SK-N-SH treated with all-trans-retinoic acid at 6 μM for 48 hours (cell line): ENCODE measurements at regions not wholly inside any gene's neighbourhood (a gene's known extent, or its start where the extent isn't known, plus 50 kb on each side); places are given as distances from the start of the nearest gene placed in this dataset.

Experiments
- ATAC-seq: fragments of 200-7000 bp; cut with Tn5 transposase; 3 replicates; pipeline ENCODE4 v1.9.1; 2020; ENCODE audit warnings: mild to moderate bottlenecking, moderate library complexity
- ARNTL ChIP-seq: fragments of 450-650 bp; formaldehyde crosslinking; IDR thresholded peaks from 2 replicates; pipeline ENCODE4 v1.5.0; 2020; ENCODE audit warnings: low read depth, mild to moderate bottlenecking, moderate library complexity, borderline replicate concordance
- BACH2 ChIP-seq: fragments of 250-450 bp; sonication (Bioruptor Pico); IDR thresholded peaks from 2 replicates; pipeline ENCODE4 v1.9.0; 2021; ENCODE audit warnings: mild to moderate bottlenecking, borderline replicate concordance
- CSDC2 ChIP-seq: fragments of 250-450 bp; sonication (Bioruptor Pico); IDR thresholded peaks from 2 replicates; pipeline ENCODE4 v1.5.0; 2020; ENCODE audit warnings: mild to moderate bottlenecking, moderate library complexity
- GLIS3 ChIP-seq: fragments of 250-450 bp; sonication (Bioruptor Pico); IDR thresholded peaks from 2 replicates; pipeline ENCODE4 v1.5.0; 2020; ENCODE audit warnings: mild to moderate bottlenecking, moderate library complexity
- ISL1 ChIP-seq: fragments of 250-450 bp; sonication (Bioruptor Pico); IDR thresholded peaks from 2 replicates; pipeline ENCODE4 v2.1.2; 2022; ENCODE audit warnings: mild to moderate bottlenecking, moderate library complexity
- OSR1 ChIP-seq: fragments of 250-450 bp; sonication (Bioruptor Pico); IDR thresholded peaks from 2 replicates; pipeline ENCODE4 v1.8.0; 2022; ENCODE audit warnings: moderate library complexity, mild to moderate bottlenecking, inconsistent platforms
- PPARA ChIP-seq: fragments of 250-450 bp; sonication (Bioruptor Pico); IDR thresholded peaks from 2 replicates; pipeline ENCODE4 v1.5.0; 2020; ENCODE audit warnings: mild to moderate bottlenecking, borderline replicate concordance
- RARB ChIP-seq: fragments of 250-450 bp; sonication (Bioruptor Pico); IDR thresholded peaks from 2 replicates; pipeline ENCODE4 v1.8.0; 2021; ENCODE audit warnings: mild to moderate bottlenecking, moderate library complexity
- SNAI2 ChIP-seq: fragments of 250-450 bp; sonication (Bioruptor Pico); IDR thresholded peaks from 2 replicates; pipeline ENCODE4 v1.5.0; 2020; ENCODE audit warnings: mild to moderate bottlenecking, moderate library complexity
- TCF4 ChIP-seq: fragments of 250-450 bp; sonication (Bioruptor Pico); IDR thresholded peaks from 2 replicates; pipeline ENCODE4 v1.8.0; 2021; ENCODE audit warnings: mild to moderate bottlenecking, moderate library complexity, borderline replicate concordance
- TOX ChIP-seq: fragments of 250-450 bp; sonication (Bioruptor Pico); IDR thresholded peaks from 2 replicates; pipeline ENCODE4 v1.8.0; 2021; ENCODE audit warnings: mild to moderate bottlenecking, moderate library complexity, borderline replicate concordance
- ZC3H10 ChIP-seq: fragments of 250-450 bp; sonication (Bioruptor Pico); IDR thresholded peaks from 2 replicates; pipeline ENCODE4 v1.5.1; 2021; ENCODE audit warnings: mild to moderate bottlenecking, moderate library complexity
- ZFP3 ChIP-seq: fragments of 250-450 bp; sonication (Bioruptor Pico); IDR thresholded peaks from 2 replicates; pipeline ENCODE4 v1.5.0; 2020; ENCODE audit warnings: mild to moderate bottlenecking, moderate library complexity
- ZFP30 ChIP-seq: fragments of 450-650 bp; formaldehyde crosslinking; IDR thresholded peaks from 2 replicates; pipeline ENCODE4 v1.5.0; 2022; ENCODE audit warnings: mild to moderate bottlenecking, moderate library complexity
- ZNF565 ChIP-seq: fragments of 450-650 bp; formaldehyde crosslinking; conservative IDR thresholded peaks from 2 replicates; pipeline ENCODE4 v1.5.0; 2020; ENCODE audit warnings: low read depth, mild to moderate bottlenecking, moderate library complexity
- ZNF8 ChIP-seq: fragments of 450-650 bp; formaldehyde crosslinking; IDR thresholded peaks from 2 replicates; pipeline ENCODE4 v1.5.0; 2020; ENCODE audit warnings: mild to moderate bottlenecking, moderate library complexity
- TF ChIP-seq, protein P1 (sequence below): fragments of 250-450 bp; sonication (Bioruptor Pico); IDR thresholded peaks from 2 replicates; pipeline ENCODE4 v1.8.0; 2021; ENCODE audit warnings: low read depth, mild to moderate bottlenecking, moderate library complexity, borderline replicate concordance
- TF ChIP-seq, protein P2 (sequence below): fragments of 250-450 bp; sonication (Bioruptor Pico); IDR thresholded peaks from 2 replicates; pipeline ENCODE4 v1.5.1; 2021; ENCODE audit warnings: mild to moderate bottlenecking, moderate library complexity
- TF ChIP-seq, protein P3 (sequence below): fragments of 250-450 bp; sonication (Bioruptor Pico); IDR thresholded peaks from 2 replicates; pipeline ENCODE4 v1.5.1; 2020; ENCODE audit warnings: low read depth, mild to moderate bottlenecking, moderate library complexity
- TF ChIP-seq, protein P4 (sequence below): fragments of 250-450 bp; sonication (Bioruptor Pico); IDR thresholded peaks from 2 replicates; pipeline ENCODE4 v1.5.0; 2020; ENCODE audit warnings: mild to moderate bottlenecking, moderate library complexity
- TF ChIP-seq, protein P5 (sequence below): fragments of 250-450 bp; sonication (Bioruptor Pico); IDR thresholded peaks from 2 replicates; pipeline ENCODE4 v1.8.0; 2020; ENCODE audit warnings: mild to moderate bottlenecking, moderate library complexity, borderline replicate concordance

DNA sequence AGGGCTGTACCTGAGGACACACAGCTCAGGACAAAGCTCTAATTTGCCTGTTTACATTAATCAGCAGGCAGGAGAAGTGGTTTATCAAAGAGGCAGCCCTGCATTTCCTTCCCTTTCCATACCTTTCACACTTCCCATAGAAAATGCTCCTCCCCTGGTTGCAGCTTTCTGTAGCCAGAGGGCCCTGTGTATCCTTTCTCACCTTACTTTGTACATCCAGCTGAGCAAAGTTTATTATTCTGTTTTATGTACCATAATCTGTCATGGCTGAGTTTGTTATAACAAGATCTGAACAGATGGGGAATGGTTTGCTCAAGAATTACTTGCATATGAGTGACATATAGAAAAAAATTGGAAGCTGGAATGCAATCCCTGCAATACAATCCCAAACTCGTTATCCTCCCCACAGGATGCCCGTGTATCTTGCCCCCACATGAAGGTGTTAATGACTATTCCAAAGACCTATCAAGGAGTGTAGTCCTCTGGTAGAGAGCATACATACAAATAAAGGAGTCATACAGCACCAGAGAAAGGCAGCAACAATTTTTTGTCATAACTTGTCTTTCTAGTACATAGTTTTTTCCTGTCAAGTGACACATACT, 1025.8 kb upstream of the KLHL29 start:
- no peak for TF ChIP-seq TCF4 (CRISPR knock-in tag)
- no peak for TF ChIP-seq ZNF8 (CRISPR knock-in tag)
- TF ChIP-seq, all 23 proteins: peak for 0
- no peak for ATAC-seq

DNA sequence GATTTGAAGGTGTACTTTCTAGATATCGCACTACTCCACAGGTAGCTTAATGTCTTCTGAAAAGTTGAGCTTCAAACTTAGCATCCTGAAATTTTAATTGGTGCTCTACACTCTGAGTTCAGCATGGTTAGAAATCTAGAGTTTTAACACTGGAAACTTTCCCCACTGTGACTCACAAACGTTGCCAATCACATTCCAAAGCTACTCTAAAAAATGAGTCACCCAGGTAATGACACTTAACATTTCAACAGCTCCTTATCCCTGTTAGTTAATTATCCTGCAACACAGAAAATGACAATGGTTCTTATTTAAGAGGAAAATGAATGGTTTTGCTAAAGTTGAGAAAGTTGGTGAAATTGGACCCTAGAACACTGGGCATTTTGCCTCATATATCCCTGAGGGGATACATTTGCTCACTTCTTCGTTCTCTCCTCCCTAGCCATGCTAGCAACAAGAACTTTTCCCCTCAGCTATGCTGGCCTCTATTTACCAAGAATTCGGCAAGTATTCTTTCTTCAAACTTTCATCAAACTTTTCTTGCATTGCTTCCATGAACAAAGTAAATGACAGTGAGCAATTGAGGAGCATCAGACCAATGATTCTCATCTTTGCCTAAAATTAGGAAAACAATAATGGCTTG, 1024.1 kb upstream of the KLHL29 start:
- TF ChIP-seq, protein P1, sequence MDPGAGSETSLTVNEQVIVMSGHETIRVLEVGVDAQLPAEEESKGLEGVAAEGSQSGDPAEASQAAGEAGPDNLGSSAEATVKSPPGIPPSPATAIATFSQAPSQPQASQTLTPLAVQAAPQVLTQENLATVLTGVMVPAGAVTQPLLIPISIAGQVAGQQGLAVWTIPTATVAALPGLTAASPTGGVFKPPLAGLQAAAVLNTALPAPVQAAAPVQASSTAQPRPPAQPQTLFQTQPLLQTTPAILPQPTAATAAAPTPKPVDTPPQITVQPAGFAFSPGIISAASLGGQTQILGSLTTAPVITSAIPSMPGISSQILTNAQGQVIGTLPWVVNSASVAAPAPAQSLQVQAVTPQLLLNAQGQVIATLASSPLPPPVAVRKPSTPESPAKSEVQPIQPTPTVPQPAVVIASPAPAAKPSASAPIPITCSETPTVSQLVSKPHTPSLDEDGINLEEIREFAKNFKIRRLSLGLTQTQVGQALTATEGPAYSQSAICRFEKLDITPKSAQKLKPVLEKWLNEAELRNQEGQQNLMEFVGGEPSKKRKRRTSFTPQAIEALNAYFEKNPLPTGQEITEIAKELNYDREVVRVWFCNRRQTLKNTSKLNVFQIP (CRISPR knock-in tag), result no peak
- TF ChIP-seq ZFP3, result no peak
- TF ChIP-seq, protein P2, sequence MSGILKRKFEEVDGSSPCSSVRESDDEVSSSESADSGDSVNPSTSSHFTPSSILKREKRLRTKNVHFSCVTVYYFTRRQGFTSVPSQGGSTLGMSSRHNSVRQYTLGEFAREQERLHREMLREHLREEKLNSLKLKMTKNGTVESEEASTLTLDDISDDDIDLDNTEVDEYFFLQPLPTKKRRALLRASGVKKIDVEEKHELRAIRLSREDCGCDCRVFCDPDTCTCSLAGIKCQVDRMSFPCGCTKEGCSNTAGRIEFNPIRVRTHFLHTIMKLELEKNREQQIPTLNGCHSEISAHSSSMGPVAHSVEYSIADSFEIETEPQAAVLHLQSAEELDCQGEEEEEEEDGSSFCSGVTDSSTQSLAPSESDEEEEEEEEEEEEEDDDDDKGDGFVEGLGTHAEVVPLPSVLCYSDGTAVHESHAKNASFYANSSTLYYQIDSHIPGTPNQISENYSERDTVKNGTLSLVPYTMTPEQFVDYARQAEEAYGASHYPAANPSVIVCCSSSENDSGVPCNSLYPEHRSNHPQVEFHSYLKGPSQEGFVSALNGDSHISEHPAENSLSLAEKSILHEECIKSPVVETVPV (CRISPR knock-in tag), result no peak
- no peak for TF ChIP-seq GLIS3 (CRISPR knock-in tag)
- TF ChIP-seq CSDC2, result no peak
- TF ChIP-seq PPARA (CRISPR knock-in tag), result no peak
- no peak for TF ChIP-seq BACH2
- no peak for TF ChIP-seq ZFP30 (CRISPR knock-in tag)
- no peak for TF ChIP-seq SNAI2
- ATAC-seq, result no peak

DNA sequence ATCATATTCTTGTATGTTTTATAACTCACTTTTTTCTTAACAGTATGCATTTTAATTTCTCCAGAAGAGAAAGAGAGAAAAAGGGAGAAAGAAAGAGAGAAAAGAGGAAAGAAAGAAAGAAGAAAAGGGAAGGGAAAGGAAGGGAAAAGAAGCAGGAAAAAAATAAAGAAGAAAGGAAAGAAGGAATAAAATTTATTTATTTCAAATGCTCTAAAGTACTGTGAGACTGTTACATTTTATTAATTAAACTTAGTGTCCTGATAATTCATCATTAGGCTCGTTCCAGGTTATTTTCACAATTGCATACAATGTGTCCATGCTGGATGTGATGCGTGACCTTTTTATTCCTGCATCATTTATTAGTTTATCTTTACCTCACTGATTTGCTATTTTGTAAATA, 1023.4 kb upstream of the KLHL29 start:
- no peak for TF ChIP-seq ARNTL
- no peak for TF ChIP-seq TCF4 (CRISPR knock-in tag)
- TF ChIP-seq, protein P3, sequence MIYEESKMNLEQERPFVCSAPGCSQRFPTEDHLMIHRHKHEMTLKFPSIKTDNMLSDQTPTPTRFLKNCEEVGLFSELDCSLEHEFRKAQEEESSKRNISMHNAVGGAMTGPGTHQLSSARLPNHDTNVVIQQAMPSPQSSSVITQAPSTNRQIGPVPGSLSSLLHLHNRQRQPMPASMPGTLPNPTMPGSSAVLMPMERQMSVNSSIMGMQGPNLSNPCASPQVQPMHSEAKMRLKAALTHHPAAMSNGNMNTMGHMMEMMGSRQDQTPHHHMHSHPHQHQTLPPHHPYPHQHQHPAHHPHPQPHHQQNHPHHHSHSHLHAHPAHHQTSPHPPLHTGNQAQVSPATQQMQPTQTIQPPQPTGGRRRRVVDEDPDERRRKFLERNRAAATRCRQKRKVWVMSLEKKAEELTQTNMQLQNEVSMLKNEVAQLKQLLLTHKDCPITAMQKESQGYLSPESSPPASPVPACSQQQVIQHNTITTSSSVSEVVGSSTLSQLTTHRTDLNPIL, result no peak
- TF ChIP-seq, protein P2 (CRISPR knock-in tag), result no peak
- TF ChIP-seq, protein P4, sequence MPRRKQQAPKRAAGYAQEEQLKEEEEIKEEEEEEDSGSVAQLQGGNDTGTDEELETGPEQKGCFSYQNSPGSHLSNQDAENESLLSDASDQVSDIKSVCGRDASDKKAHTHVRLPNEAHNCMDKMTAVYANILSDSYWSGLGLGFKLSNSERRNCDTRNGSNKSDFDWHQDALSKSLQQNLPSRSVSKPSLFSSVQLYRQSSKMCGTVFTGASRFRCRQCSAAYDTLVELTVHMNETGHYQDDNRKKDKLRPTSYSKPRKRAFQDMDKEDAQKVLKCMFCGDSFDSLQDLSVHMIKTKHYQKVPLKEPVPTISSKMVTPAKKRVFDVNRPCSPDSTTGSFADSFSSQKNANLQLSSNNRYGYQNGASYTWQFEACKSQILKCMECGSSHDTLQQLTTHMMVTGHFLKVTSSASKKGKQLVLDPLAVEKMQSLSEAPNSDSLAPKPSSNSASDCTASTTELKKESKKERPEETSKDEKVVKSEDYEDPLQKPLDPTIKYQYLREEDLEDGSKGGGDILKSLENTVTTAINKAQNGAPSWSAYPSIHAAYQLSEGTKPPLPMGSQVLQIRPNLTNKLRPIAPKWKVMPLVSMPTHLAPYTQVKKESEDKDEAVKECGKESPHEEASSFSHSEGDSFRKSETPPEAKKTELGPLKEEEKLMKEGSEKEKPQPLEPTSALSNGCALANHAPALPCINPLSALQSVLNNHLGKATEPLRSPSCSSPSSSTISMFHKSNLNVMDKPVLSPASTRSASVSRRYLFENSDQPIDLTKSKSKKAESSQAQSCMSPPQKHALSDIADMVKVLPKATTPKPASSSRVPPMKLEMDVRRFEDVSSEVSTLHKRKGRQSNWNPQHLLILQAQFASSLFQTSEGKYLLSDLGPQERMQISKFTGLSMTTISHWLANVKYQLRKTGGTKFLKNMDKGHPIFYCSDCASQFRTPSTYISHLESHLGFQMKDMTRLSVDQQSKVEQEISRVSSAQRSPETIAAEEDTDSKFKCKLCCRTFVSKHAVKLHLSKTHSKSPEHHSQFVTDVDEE (CRISPR knock-in tag), result no peak
- no peak for TF ChIP-seq ZC3H10 (CRISPR knock-in tag)
- no peak for TF ChIP-seq SNAI2
- TF ChIP-seq ZNF565 (CRISPR knock-in tag), result no peak
- no peak for TF ChIP-seq PPARA (CRISPR knock-in tag)
- TF ChIP-seq, protein P5, sequence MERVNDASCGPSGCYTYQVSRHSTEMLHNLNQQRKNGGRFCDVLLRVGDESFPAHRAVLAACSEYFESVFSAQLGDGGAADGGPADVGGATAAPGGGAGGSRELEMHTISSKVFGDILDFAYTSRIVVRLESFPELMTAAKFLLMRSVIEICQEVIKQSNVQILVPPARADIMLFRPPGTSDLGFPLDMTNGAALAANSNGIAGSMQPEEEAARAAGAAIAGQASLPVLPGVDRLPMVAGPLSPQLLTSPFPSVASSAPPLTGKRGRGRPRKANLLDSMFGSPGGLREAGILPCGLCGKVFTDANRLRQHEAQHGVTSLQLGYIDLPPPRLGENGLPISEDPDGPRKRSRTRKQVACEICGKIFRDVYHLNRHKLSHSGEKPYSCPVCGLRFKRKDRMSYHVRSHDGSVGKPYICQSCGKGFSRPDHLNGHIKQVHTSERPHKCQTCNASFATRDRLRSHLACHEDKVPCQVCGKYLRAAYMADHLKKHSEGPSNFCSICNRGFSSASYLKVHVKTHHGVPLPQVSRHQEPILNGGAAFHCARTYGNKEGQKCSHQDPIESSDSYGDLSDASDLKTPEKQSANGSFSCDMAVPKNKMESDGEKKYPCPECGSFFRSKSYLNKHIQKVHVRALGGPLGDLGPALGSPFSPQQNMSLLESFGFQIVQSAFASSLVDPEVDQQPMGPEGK (CRISPR knock-in tag), result no peak
- TF ChIP-seq ISL1 (CRISPR knock-in tag), result no peak
- TF ChIP-seq ZFP30 (CRISPR knock-in tag), result no peak
- no peak for TF ChIP-seq BACH2
- no peak for TF ChIP-seq ZNF8 (CRISPR knock-in tag)
- TF ChIP-seq RARB (CRISPR knock-in tag), result no peak
- no peak for TF ChIP-seq TOX (CRISPR knock-in tag)
- no peak for TF ChIP-seq OSR1 (CRISPR knock-in tag)
- TF ChIP-seq, protein P1 (CRISPR knock-in tag), result no peak
- ATAC-seq, result no peak
